Liver (tissue), 8 donors: ENCODE measurements at regions not wholly inside any gene's neighbourhood (a gene's known extent, or its start where the extent isn't known, plus 50 kb on each side); places are given as distances from the start of the nearest gene placed in this dataset.

Source experiments
- DNase-seq: peaks from one replicate; pipeline ENCODE4 v3.0.0-alpha.2; 2017; ENCODE audit warnings: low spot score
- H3K27ac ChIP-seq, 2 donors: one replicate each; pipeline ENCODE4 v1.7.0; 2013; ENCODE audit warnings: inconsistent platforms in 2 of 2, low read length in 2 of 2, control low read depth in 1 of 2, low read depth in 1 of 2, mild to moderate bottlenecking in 1 of 2
- H3K27me3 ChIP-seq, 4 donors: one replicate each; pipeline versions ENCODE4 v1.6.1 to v1.7.0; 2013; ENCODE audit warnings: low read length in 3 of 4, inconsistent platforms in 1 of 4, mild to moderate bottlenecking in 1 of 4, moderate library complexity in 1 of 4; ENCODE audit not compliant: control insufficient read depth in 4 of 4, insufficient read depth in 4 of 4
- H3K36me3 ChIP-seq, 4 donors: one replicate each; pipeline versions ENCODE4 v1.6.1 to v1.7.0; 2013; ENCODE audit warnings: low read length in 3 of 4, mild to moderate bottlenecking in 3 of 4, low read depth in 1 of 4, moderate library complexity in 1 of 4; ENCODE audit not compliant: control insufficient read depth in 4 of 4, insufficient read depth in 3 of 4
- H3K4me1 ChIP-seq, 4 donors: one replicate each; pipeline versions ENCODE4 v1.6.1 to v1.7.0; 2013; ENCODE audit warnings: low read length in 3 of 4, mild to moderate bottlenecking in 3 of 4, moderate library complexity in 1 of 4; ENCODE audit not compliant: control insufficient read depth in 4 of 4, insufficient read depth in 4 of 4
- H3K4me3 ChIP-seq, 3 donors: one replicate each; pipeline versions ENCODE4 v1.6.1 to v1.7.0; 2013; ENCODE audit warnings: low read length in 3 of 3, control low read depth in 1 of 3, low read depth in 1 of 3, mild to moderate bottlenecking in 1 of 3
- H3K9ac ChIP-seq, 2 donors: one replicate each; pipeline ENCODE4 v1.7.0; 2013; ENCODE audit warnings: low read length in 2 of 2, mild to moderate bottlenecking in 2 of 2, moderate library complexity in 2 of 2, control low read depth in 1 of 2, low read depth in 1 of 2
- H3K9me3 ChIP-seq, 4 donors: one replicate each; pipeline versions ENCODE4 v1.6.1 to v1.7.0; 2013; ENCODE audit warnings: low read length in 3 of 4; ENCODE audit not compliant: control insufficient read depth in 4 of 4
- EGR1 ChIP-seq, 2 donors: IDR thresholded peaks; 2 replicates each; pipeline ENCODE4 v1.6.1; 2016 to 2018; ENCODE audit warnings: antibody characterized with exemption in 2 of 2, low read depth in 2 of 2
- FOXA1 ChIP-seq: IDR thresholded peaks from 2 replicates; pipeline ENCODE4 v1.6.1; 2016; ENCODE audit warnings: antibody characterized with exemption
- FOXA2 ChIP-seq: IDR thresholded peaks from 2 replicates; pipeline ENCODE4 v1.6.1; 2016; ENCODE audit warnings: antibody characterized with exemption
- GABPA ChIP-seq, 2 donors: IDR thresholded peaks in 1 of 2; conservative IDR thresholded peaks in 1 of 2; 2 replicates each; pipeline ENCODE4 v1.6.1; 2016; ENCODE audit warnings: antibody characterized with exemption in 2 of 2, mild to moderate bottlenecking in 1 of 2, moderate library complexity in 1 of 2
- HNF4A ChIP-seq, 2 donors: conservative IDR thresholded peaks; 2 replicates each; pipeline ENCODE4 v1.6.1; 2016; ENCODE audit warnings: antibody characterized with exemption in 2 of 2, mild to moderate bottlenecking in 2 of 2
- HNF4G ChIP-seq: IDR thresholded peaks from 2 replicates; pipeline ENCODE4 v1.6.1; 2016; ENCODE audit warnings: antibody characterized with exemption
- JUND ChIP-seq, 2 donors: IDR thresholded peaks; 2 replicates each; pipeline ENCODE4 v1.6.1; 2016; ENCODE audit warnings: antibody characterized with exemption in 2 of 2
- NR2F2 ChIP-seq: IDR thresholded peaks from 2 replicates; pipeline ENCODE4 v1.6.1; 2016; ENCODE audit warnings: antibody characterized with exemption
- RXRA ChIP-seq, 2 donors: IDR thresholded peaks; 2 replicates each; pipeline ENCODE4 v1.6.1; 2017 to 2018; ENCODE audit warnings: antibody characterized with exemption in 2 of 2, mild to moderate bottlenecking in 1 of 2
- SP1 ChIP-seq: IDR thresholded peaks from 2 replicates; pipeline ENCODE4 v1.6.1; 2018; ENCODE audit warnings: antibody characterized with exemption, mild to moderate bottlenecking
- TAF1 ChIP-seq: conservative IDR thresholded peaks from 2 replicates; pipeline ENCODE4 v1.6.1; 2016; ENCODE audit warnings: antibody characterized with exemption, mild to moderate bottlenecking
- YY1 ChIP-seq: IDR thresholded peaks from 2 replicates; pipeline ENCODE4 v1.6.1; 2016; ENCODE audit warnings: antibody characterized with exemption, mild to moderate bottlenecking
- WGBS: extraction: QIAGEN DNeasy Blood & Tissue Kit; methylation state at CpG from one replicate; pipeline ENCODE4 v1.1.7; 2013; 5-methylcytosine and 5-hydroxymethylcytosine counted together
- TF ChIP-seq, protein P1 (sequence below): fragments of 150-350 bp; IDR thresholded peaks from 2 replicates; pipeline ENCODE4 v1.5.1; 2017; ENCODE audit warnings: improper control_type of control experiment, low read depth, low read length; ENCODE audit not compliant: missing input control
- TF ChIP-seq, protein P2 (sequence below): IDR thresholded peaks from 2 replicates; pipeline ENCODE4 v1.6.1; 2016; ENCODE audit warnings: antibody characterized with exemption
- TF ChIP-seq, protein P3 (sequence below): IDR thresholded peaks from 2 replicates; pipeline ENCODE4 v1.6.1; 2016; ENCODE audit warnings: antibody characterized with exemption
- TF ChIP-seq, protein P4 (sequence below): IDR thresholded peaks from 2 replicates; pipeline ENCODE4 v1.6.1; 2016; ENCODE audit warnings: antibody characterized with exemption
- donor health status: healthy.
- donor health status: healthy.
- donor health status: healthy.
- donor health status: healthy.
- donor health status: healthy.

DNA sequence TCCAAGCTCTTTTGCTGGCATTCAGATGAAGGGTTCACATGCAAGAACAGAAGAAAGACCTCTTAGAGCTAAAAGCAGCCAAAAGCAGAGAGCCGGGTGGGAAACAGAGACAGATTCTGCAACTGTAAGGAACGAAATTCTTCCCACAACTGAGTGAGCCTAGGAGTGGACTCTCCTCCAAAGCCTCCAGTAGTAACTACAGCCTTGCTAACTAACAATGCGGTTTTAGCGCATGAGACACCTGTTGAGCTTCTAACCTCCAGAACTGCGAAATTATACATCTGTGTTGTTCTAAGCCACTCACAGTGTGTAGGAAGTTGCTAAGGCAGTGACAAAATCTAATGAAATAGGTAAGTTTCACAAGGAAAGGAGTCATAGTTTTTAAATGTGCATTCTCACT lies 98.1 kb upstream of the SLITRK1 start (continued):
- TF ChIP-seq, protein P1, sequence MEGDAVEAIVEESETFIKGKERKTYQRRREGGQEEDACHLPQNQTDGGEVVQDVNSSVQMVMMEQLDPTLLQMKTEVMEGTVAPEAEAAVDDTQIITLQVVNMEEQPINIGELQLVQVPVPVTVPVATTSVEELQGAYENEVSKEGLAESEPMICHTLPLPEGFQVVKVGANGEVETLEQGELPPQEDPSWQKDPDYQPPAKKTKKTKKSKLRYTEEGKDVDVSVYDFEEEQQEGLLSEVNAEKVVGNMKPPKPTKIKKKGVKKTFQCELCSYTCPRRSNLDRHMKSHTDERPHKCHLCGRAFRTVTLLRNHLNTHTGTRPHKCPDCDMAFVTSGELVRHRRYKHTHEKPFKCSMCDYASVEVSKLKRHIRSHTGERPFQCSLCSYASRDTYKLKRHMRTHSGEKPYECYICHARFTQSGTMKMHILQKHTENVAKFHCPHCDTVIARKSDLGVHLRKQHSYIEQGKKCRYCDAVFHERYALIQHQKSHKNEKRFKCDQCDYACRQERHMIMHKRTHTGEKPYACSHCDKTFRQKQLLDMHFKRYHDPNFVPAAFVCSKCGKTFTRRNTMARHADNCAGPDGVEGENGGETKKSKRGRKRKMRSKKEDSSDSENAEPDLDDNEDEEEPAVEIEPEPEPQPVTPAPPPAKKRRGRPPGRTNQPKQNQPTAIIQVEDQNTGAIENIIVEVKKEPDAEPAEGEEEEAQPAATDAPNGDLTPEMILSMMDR = no peak
- no peak for TF ChIP-seq HNF4A (conservative IDR thresholded peaks at IDR 0.05)
- TF ChIP-seq JUND (IDR thresholded peaks at IDR 0.05) = no peak
- no peak for TF ChIP-seq FOXA2
- TF ChIP-seq, protein P2, sequence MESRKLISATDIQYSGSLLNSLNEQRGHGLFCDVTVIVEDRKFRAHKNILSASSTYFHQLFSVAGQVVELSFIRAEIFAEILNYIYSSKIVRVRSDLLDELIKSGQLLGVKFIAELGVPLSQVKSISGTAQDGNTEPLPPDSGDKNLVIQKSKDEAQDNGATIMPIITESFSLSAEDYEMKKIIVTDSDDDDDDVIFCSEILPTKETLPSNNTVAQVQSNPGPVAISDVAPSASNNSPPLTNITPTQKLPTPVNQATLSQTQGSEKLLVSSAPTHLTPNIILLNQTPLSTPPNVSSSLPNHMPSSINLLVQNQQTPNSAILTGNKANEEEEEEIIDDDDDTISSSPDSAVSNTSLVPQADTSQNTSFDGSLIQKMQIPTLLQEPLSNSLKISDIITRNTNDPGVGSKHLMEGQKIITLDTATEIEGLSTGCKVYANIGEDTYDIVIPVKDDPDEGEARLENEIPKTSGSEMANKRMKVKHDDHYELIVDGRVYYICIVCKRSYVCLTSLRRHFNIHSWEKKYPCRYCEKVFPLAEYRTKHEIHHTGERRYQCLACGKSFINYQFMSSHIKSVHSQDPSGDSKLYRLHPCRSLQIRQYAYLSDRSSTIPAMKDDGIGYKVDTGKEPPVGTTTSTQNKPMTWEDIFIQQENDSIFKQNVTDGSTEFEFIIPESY = no peak

DNA sequence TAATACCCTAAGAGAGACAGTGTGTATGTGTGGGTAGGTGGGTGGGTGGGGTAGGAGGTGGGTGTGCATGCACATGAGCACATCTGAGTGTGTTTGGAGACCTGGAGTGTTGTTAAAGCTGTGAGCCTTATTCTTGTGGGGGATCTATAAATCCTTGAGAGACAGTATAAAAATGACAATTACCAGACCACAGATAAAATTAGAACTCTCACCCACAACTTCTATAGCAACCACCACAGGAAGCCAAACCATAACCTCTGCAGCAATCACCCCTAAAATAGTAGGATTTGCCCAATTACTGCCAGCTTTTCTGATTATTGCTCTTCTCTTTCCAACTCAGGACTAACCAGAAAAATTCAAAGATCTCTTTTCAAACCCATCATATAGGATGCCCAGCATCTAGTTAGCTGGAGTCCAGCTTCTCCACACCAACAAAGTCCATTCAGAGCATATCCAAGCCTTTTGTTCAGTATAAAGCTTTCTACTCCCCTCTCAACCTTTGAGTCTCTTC lies 93.4 kb upstream of the SLITRK1 start:
- Histone ChIP-seq H3K4me1 (no peaks in the 10 kb centered on the region), H3K36me3 (no peaks in the 10 kb centered on the region), H3K9me3 (no peaks in the 10 kb centered on the region), H3K27me3 (no peaks in the 10 kb centered on the region), H3K9ac (no peak overlapping the region), H3K4me3 (no peak overlapping the region), H3K27ac (no peak overlapping the region)
- TF ChIP-seq FOXA2 = no peak
- TF ChIP-seq, protein P3, sequence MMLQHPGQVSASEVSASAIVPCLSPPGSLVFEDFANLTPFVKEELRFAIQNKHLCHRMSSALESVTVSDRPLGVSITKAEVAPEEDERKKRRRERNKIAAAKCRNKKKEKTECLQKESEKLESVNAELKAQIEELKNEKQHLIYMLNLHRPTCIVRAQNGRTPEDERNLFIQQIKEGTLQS = no peak
- no peak for TF ChIP-seq EGR1 (IDR thresholded peaks at IDR 0.05; ENCODE audit: low read depth in 2 of 2)
- TF ChIP-seq, protein P2 = no peak
- TF ChIP-seq FOXA1 = no peak
- TF ChIP-seq RXRA (IDR thresholded peaks at IDR 0.05) = no peak
- TF ChIP-seq NR2F2 = no peak
- TF ChIP-seq HNF4A (conservative IDR thresholded peaks at IDR 0.05) = no peak
- TF ChIP-seq SP1 = no peak
- no peak for TF ChIP-seq YY1
- TF ChIP-seq TAF1 = no peak
- no peak for DNase-seq

DNA sequence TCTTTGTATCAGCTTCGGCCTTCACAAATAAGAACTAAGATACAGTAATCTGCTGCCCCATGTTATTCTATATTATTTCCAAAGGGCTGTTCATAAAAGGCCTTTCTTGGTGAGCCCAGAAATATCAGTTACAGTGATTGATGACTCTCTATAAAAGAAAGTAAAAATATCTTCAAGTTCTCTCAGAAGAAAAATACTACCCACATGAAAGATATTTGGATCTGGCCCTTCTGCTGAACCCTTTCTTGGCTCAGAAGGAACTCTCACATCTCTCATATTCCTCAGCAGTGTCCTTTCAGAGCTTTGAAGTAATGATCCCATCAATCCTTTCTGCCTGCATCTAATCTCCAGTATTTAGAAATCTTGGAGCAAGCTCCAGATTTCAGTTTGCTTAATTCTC lies 76.3 kb upstream of the SLITRK1 start:
- Histone ChIP-seq H3K9me3 (no peaks in the 10 kb centered on the region), H3K36me3 (no peaks in the 10 kb centered on the region)

More for the DNA sequence above, 76.3 kb upstream of the SLITRK1 start:
- WGBS = 74% methylated on average over 1 of the region's 1 CpG
- H3K4me3 ChIP-seq = no peak overlapping the region
- H3K27me3 ChIP-seq = no peaks in the 10 kb centered on the region
- H3K4me1 ChIP-seq = no peaks in the 10 kb centered on the region
- no peak for DNase-seq
- H3K9ac ChIP-seq = no peak overlapping the region
- TF ChIP-seq HNF4G = no peak
- no peak for TF ChIP-seq TAF1
- no peak for TF ChIP-seq SP1
- TF ChIP-seq, protein P4, sequence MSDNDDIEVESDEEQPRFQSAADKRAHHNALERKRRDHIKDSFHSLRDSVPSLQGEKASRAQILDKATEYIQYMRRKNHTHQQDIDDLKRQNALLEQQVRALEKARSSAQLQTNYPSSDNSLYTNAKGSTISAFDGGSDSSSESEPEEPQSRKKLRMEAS = no peak
- TF ChIP-seq NR2F2 = no peak
- TF ChIP-seq EGR1 (IDR thresholded peaks at IDR 0.05; ENCODE audit: low read depth in 2 of 2) = no peak
- TF ChIP-seq HNF4A (conservative IDR thresholded peaks at IDR 0.05) = no peak
- TF ChIP-seq GABPA (IDR thresholded peaks at IDR 0.05 in 1 of 2, conservative IDR thresholded peaks at IDR 0.05 in 1 of 2) = no peak
- TF ChIP-seq, protein P1 = no peak
- H3K27ac ChIP-seq = no peak overlapping the region
